Fibroblast of villous mesenchyme (primary cell): ENCODE measurements at regions not wholly inside any gene's neighbourhood (a gene's known extent, or its start where the extent isn't known, plus 50 kb on each side); places are given as distances from the start of the nearest gene placed in this dataset.

Experiments used
- DNase-seq: peaks from one replicate; pipeline ENCODE4 v3.0.0-alpha.2; 2010; ENCODE audit warnings: low read depth
- H3K4me3 ChIP-seq: 2 replicates; pipeline ENCODE4 v1.5.1; 2011; ENCODE audit warnings: low read depth, mild to moderate bottlenecking, low read length
- CTCF ChIP-seq: IDR thresholded peaks from 2 replicates; pipeline ENCODE4 v1.5.1; 2012; ENCODE audit warnings: low read depth, mild to moderate bottlenecking, low read length; ENCODE audit not compliant: insufficient read depth

DNA sequence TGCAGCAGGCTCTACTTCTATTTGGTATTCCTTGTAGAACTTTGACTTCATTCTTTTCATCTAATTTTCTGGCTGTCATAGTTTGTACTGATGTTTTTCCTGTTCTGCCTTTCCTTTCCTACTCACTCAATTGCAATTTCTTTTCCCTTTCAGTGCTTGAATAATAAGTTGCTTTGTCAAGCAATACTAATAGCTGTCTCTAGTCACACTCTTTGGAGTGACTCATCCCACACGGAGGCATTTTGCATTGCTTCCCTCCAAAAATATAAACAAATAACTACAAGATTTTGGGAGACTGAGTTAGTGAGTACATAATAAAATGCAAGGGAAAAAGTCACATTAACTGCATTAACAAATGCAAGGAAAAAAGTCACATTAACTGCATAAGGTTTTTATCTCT, 465.9 kb downstream of the CDH9 start:
- H3K4me3 ChIP-seq = no peak overlapping the region
- DNase-seq = no peak
- no peak for TF ChIP-seq CTCF

DNA sequence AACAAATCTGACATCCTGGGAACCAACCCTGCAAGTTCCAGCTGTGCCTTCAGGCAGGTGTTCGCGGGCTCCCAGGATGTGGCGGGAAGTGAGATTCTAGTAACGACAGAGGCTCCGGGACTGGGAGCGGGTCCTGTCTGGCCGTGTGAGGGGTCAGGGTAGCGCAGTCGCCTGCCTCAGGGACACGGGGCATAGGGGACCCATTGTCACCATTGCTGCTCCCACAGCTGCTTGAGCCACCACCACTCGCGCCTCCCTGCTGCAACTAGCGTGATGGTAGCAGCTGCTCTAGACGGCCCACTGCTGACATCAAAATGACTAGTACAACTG, 468.5 kb downstream of the CDH9 start:
- no peak overlapping the region for H3K4me3 ChIP-seq
- DNase-seq = no peak
- no peak for TF ChIP-seq CTCF

GRCh38 chr5:26569241-26569928, 469.0 kb downstream of the CDH9 start:
- no peak overlapping the region for H3K4me3 ChIP-seq
- TF ChIP-seq CTCF = no peak
- DNase-seq = no peak

- no peak for DNase-seq
- TF ChIP-seq CTCF = no peak
- H3K4me3 ChIP-seq = no peak overlapping the region
Measured at GRCh38 chr5:26568316-26568715, 470.1 kb downstream of the CDH9 start.

DNA sequence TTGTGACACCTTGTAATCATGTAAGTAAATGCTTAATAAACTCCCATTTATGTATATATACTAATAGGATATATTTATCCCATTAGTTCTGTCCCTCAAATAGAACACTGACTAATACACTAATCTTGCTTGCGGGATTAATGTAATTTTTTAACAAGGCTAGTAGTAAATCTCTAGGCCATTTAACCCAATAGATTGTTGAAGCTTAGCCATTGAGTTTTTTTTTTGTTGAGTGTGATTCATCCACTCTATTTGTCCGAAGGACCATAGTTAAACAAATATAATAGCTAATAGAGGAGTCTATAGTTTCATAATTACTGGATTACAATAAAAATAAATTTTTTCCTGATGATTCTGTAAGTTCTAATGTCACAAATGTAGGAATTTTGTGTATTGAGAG, 474.4 kb downstream of the CDH9 start:
- no peak overlapping the region for H3K4me3 ChIP-seq
- TF ChIP-seq CTCF = no peak
- no peak for DNase-seq

GRCh38 chr5:26553079-26553478, 485.3 kb downstream of the CDH9 start:
- no peak for TF ChIP-seq CTCF
- no peak overlapping the region for H3K4me3 ChIP-seq
- no peak for DNase-seq

DNA sequence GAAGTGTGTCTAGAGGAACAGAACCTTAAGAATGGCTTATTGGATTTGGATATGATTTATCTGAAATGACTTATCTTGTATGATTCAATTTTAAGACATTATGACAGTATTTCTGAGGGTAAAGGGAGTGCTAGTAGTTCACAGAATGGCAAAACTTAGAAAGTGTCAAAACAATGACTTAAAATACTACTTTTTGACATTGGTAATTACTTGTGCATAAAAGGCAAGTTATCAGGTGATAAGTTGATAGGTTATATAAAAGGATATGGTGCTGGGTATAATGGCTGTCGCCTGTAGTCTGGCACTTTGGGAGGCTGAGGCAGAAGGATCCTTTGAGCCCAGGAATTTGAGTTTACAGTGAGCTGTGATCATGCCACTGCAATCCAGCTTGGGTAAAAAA, 494.4 kb downstream of the CDH9 start:
- no peak for TF ChIP-seq CTCF
- no peak overlapping the region for H3K4me3 ChIP-seq
- DNase-seq = no peak
